ENCODE measurements at regions not wholly inside any gene's neighbourhood (a gene's known extent, or its start where the extent isn't known, plus 50 kb on each side); places are given as distances from the start of the nearest gene placed in this dataset.

- no peak for DNase-seq
Observed at GRCh38 chr4:117971403-117971802, 62.9 kb upstream of the NDST3 start.

GRCh38 chr4:117983541-117984365 lies 50.5 kb upstream of the NDST3 start:
- no peak for DNase-seq

- no peak for DNase-seq
Observed at GRCh38 chr4:117984366-117984680, 50.0 kb upstream of the NDST3 start.

Data from stimulated activated naive CD4-positive, alpha-beta T cell (primary cell).